B cell (primary cell): ENCODE measurements at regions not wholly inside any gene's neighbourhood (a gene's known extent, or its start where the extent isn't known, plus 50 kb on each side); places are given as distances from the start of the nearest gene placed in this dataset.

Source experiments
- ATAC-seq: fragments of 200-7000 bp; cut with Tn5 transposase; one replicate; pipeline ENCODE4 v1.10.0; 2021; ENCODE audit warnings: low read depth, mild to moderate bottlenecking, moderate number of reproducible peaks, moderate library complexity
- CTCF ChIA-PET: fragments of 350-600 bp; sonication (Branson Sonifier 250); formaldehyde crosslinking; loops from one replicate; lab custom pipeline; 2021; ENCODE audit warnings: antibody characterized with exemption, inconsistent platforms; lab: Charles Lee
- POLR2A ChIA-PET: fragments of 350-600 bp; sonication (Branson Sonifier 250); formaldehyde crosslinking; loops from one replicate; lab custom pipeline; 2021; ENCODE audit warnings: antibody characterized with exemption; lab: Charles Lee
- DNase-seq: peaks from one replicate; pipeline ENCODE4 v3.0.0; 2013
- H2AFZ ChIP-seq: 2 replicates; pipeline ENCODE4 v1.6.1; 2012; ENCODE audit warnings: mild to moderate bottlenecking, low read depth, low read length; ENCODE audit not compliant: insufficient read depth, poor library complexity, severe bottlenecking
- H3K27ac ChIP-seq, 2 donors: 1 replicate in 1 of 2; 2 replicates in 1 of 2; pipeline ENCODE4 v1.5.1; 2012 to 2013; ENCODE audit warnings: low read length in 2 of 2, mild to moderate bottlenecking in 2 of 2, moderate library complexity in 1 of 2
- H3K27me3 ChIP-seq, 4 experiments: fragments of 200-600 bp in 1 of 4; sonication (generic) in 1 of 4; replicated peaks in 1 of 4; 1 replicate in 2 of 4; 2 replicates in 2 of 4; pipeline versions ENCODE4 v1.6.1 to v1.7.0; 2013 to 2016; ENCODE audit warnings: low read length in 3 of 4, mild to moderate bottlenecking in 2 of 4, mixed read lengths in 1 of 4, moderate library complexity in 1 of 4; ENCODE audit not compliant: insufficient read depth in 4 of 4, control insufficient read depth in 3 of 4; ENCODE audit errors: control extremely low read depth in 1 of 4
- H3K36me3 ChIP-seq, 2 experiments: replicated peaks in 1 of 2; 1 replicate in 1 of 2; 2 replicates in 1 of 2; pipeline versions ENCODE4 v1.6.1 to v1.7.1; 2013; ENCODE audit warnings: low read length in 1 of 2; ENCODE audit not compliant: insufficient read depth in 2 of 2, control insufficient read depth in 1 of 2; ENCODE audit errors: control extremely low read depth in 1 of 2, extremely low read depth in 1 of 2
- H3K4me1 ChIP-seq, 2 donors: fragments of 200-600 bp in 1 of 2; sonication (generic) in 1 of 2; 1 replicate in 1 of 2; 2 replicates in 1 of 2; pipeline versions ENCODE4 v1.5.1 to v1.6.1; 2013 to 2017; ENCODE audit warnings: low read length in 2 of 2; ENCODE audit not compliant: control insufficient read depth in 2 of 2, insufficient read depth in 2 of 2
- H3K4me2 ChIP-seq: replicated peaks from 2 replicates; pipeline ENCODE3; 2012; ENCODE audit warnings: mild to moderate bottlenecking, low read depth, low read length; ENCODE audit not compliant: poor library complexity, severe bottlenecking
- H3K4me3 ChIP-seq, 5 experiments: fragments of 200-600 bp in 1 of 5; sonication (generic) in 1 of 5; 1 replicate in 3 of 5; 2 replicates in 2 of 5; pipeline versions ENCODE4 v1.5.1 to v1.7.0; 2011 to 2016; ENCODE audit warnings: low read length in 4 of 5, mild to moderate bottlenecking in 4 of 5, low read depth in 2 of 5, control low read depth in 1 of 5, moderate library complexity in 1 of 5; ENCODE audit not compliant: insufficient read depth in 1 of 5; ENCODE audit errors: control extremely low read depth in 1 of 5, extremely low read depth in 1 of 5
- H3K79me2 ChIP-seq: fragments of 200-600 bp; sonication (generic); one replicate; pipeline ENCODE4 v1.6.0; 2016; ENCODE audit warnings: low read length; ENCODE audit not compliant: control insufficient read depth, insufficient read depth
- H3K9ac ChIP-seq: fragments of 200-600 bp; sonication (generic); 2 replicates; pipeline ENCODE4 v1.6.1; 2017; ENCODE audit warnings: mild to moderate bottlenecking, low read length, moderate library complexity
- H3K9me3 ChIP-seq, 3 donors: one replicate each; pipeline versions ENCODE4 v1.6.1 to v1.7.1; 2013; ENCODE audit warnings: low read length in 2 of 3; ENCODE audit not compliant: control insufficient read depth in 2 of 3, insufficient read depth in 1 of 3; ENCODE audit errors: control extremely low read depth in 1 of 3
- H4K20me1 ChIP-seq: 2 replicates; pipeline ENCODE4 v1.6.0; 2012; ENCODE audit warnings: mild to moderate bottlenecking, low read length; ENCODE audit not compliant: insufficient read depth, control insufficient read depth, poor library complexity, severe bottlenecking
- H3K27ac Mint-ChIP-seq: one replicate; pipeline ENCODE4 v1.8.0; 2021; ENCODE audit warnings: mixed read lengths
- H3K27me3 Mint-ChIP-seq: one replicate; pipeline ENCODE4 v1.8.0; 2021; ENCODE audit warnings: mixed read lengths
- H3K4me1 Mint-ChIP-seq: one replicate; pipeline ENCODE4 v1.8.0; 2021; ENCODE audit warnings: mixed read lengths
- H3K4me3 Mint-ChIP-seq: one replicate; pipeline ENCODE4 v1.8.0; 2021; ENCODE audit warnings: mixed read lengths
- H3K9me3 Mint-ChIP-seq: one replicate; pipeline ENCODE4 v1.8.0; 2022; ENCODE audit warnings: mixed read lengths; ENCODE audit not compliant: insufficient read depth
- CTCF ChIP-seq: fragments of 200-600 bp; IDR thresholded peaks from one replicate; pipeline ENCODE4 v1.8.0; 2022; ENCODE audit warnings: antibody characterized with exemption, mild to moderate bottlenecking
- EZH2 ChIP-seq: IDR thresholded peaks from 2 replicates; pipeline ENCODE4 v1.6.1; 2012; ENCODE audit warnings: borderline replicate concordance, low read depth, mild to moderate bottlenecking, moderate library complexity, low read length; ENCODE audit not compliant: insufficient read depth, poor library complexity, severe bottlenecking
- WGBS: methylation state at CpG from one replicate; pipeline ENCODE4 v1.1.5; 2013; ENCODE audit warnings: missing lambda C conversion rate; ENCODE audit not compliant: insufficient coverage; 5-methylcytosine and 5-hydroxymethylcytosine counted together
- intact Hi-C: fragments of 100-400 bp; cut with micrococcal nuclease; formaldehyde crosslinking; loops from one replicate; pipeline ENCODE4 v1.10.0; 2022

GRCh38 chr2:220664272-220665107, 907.6 kb downstream of the EPHA4 start:
- H3K4me1 Mint-ChIP-seq, result no peaks in the 10 kb centered on the region
- H3K4me3 ChIP-seq, result no peak overlapping the region
- no peaks in the 10 kb centered on the region for H3K27me3 ChIP-seq
- ATAC-seq, result no peak
- H2AFZ ChIP-seq, result no peak overlapping the region
- H3K36me3 ChIP-seq, result no peaks in the 10 kb centered on the region
- H3K9me3 Mint-ChIP-seq, result peaks cover under 1% of the 10 kb centered on the region
- no peak for DNase-seq
- no CpG with 5 or more reads among the region's 8 CpGs for WGBS
- ChIA-PET POLR2A (no interaction called here), CTCF (no interaction called here)
- intact Hi-C loops, result no loop called here
- TF ChIP-seq CTCF (no peak), EZH2 (no peak)
- no peaks in the 10 kb centered on the region for H3K79me2 ChIP-seq
- H4K20me1 ChIP-seq, result no peaks in the 10 kb centered on the region
- H3K27me3 Mint-ChIP-seq, result peaks cover 5% of the 10 kb centered on the region
- no peak overlapping the region for H3K27ac Mint-ChIP-seq
- no peak overlapping the region for H3K27ac ChIP-seq
- peaks cover 0 to 1% (median 0%) of the 10 kb centered on the region in 3 donors for H3K9me3 ChIP-seq
- H3K4me3 Mint-ChIP-seq, result no peak overlapping the region
- H3K4me1 ChIP-seq, result no peaks in the 10 kb centered on the region
- no peak overlapping the region for H3K9ac ChIP-seq
- no peak overlapping the region for H3K4me2 ChIP-seq

GRCh38 chr2:220665108-220665471, 907.0 kb downstream of the EPHA4 start:
- no CpG with 5 or more reads among the region's 3 CpGs for WGBS
- Histone ChIP-seq H2AFZ (no peak overlapping the region), H3K4me1 (no peaks in the 10 kb centered on the region), H3K4me2 (no peak overlapping the region), H3K79me2 (no peaks in the 10 kb centered on the region), H3K27ac (no peak overlapping the region), H3K9me3 (peaks cover 0 to 4% (median 0%) of the 10 kb centered on the region in 3 donors), H3K27me3 (no peaks in the 10 kb centered on the region), H3K4me3 (no peak overlapping the region), H4K20me1 (no peaks in the 10 kb centered on the region), H3K36me3 (no peaks in the 10 kb centered on the region), H3K9ac (no peak overlapping the region)
- peaks cover 7% of the 10 kb centered on the region for H3K27me3 Mint-ChIP-seq
- no peak overlapping the region for H3K27ac Mint-ChIP-seq
- peaks cover 3% of the 10 kb centered on the region for H3K9me3 Mint-ChIP-seq
- TF ChIP-seq CTCF (no peak), EZH2 (no peak)
- intact Hi-C loops, result no loop called here
- H3K4me1 Mint-ChIP-seq, result no peaks in the 10 kb centered on the region
- ChIA-PET CTCF (no interaction called here), POLR2A (no interaction called here)
- H3K4me3 Mint-ChIP-seq, result no peak overlapping the region
- ATAC-seq (no peak), DNase-seq (no peak)
